ENCODE measurements at regions not wholly inside any gene's neighbourhood (a gene's known extent, or its start where the extent isn't known, plus 50 kb on each side); places are given as distances from the start of the nearest gene placed in this dataset.

GRCh38 chr22:22372086-22372485 lies 127.5 kb downstream of the VPREB1 start:
- TF ChIP-seq CTCF (IDR thresholded peaks at IDR 0.05) (no peak), POLR2A (IDR thresholded peaks at IDR 0.05) (no peak)

Measured in uterus (tissue), 2 donors.